Astrocyte of the cerebellum (primary cell): ENCODE measurements at regions not wholly inside any gene's neighbourhood (a gene's known extent, or its start where the extent isn't known, plus 50 kb on each side); places are given as distances from the start of the nearest gene placed in this dataset.
"Not testable (repeated sequence)": the region's sequence is repeated elsewhere in the genome, so short reads cannot be mapped to it uniquely, and the experiment has no call there.

Source experiments
- DNase-seq: peaks from one replicate; pipeline ENCODE4 v3.0.0-alpha.2; 2011; ENCODE audit warnings: low read depth
- H3K4me3 ChIP-seq: 2 replicates; pipeline ENCODE4 v1.5.1; 2011; ENCODE audit warnings: mild to moderate bottlenecking, low read depth, low read length, moderate library complexity
- in situ Hi-C: cut with HindIII; loops from 2 replicates; pipeline ENCODE4 v1.10.0; 2017; ENCODE audit warnings: low sequenced_read_pairs
- TF ChIP-seq, protein P1 (sequence below): IDR thresholded peaks from 2 replicates; pipeline ENCODE4 v1.5.1; 2012; ENCODE audit warnings: low read length, low read depth, moderate library complexity, mild to moderate bottlenecking; ENCODE audit errors: missing control alignments

GRCh38 chr1:80305466-80305865 is 1298.9 kb upstream of the ADGRL4 start:
- in situ Hi-C loops: no loop called here
- TF ChIP-seq, protein P1, sequence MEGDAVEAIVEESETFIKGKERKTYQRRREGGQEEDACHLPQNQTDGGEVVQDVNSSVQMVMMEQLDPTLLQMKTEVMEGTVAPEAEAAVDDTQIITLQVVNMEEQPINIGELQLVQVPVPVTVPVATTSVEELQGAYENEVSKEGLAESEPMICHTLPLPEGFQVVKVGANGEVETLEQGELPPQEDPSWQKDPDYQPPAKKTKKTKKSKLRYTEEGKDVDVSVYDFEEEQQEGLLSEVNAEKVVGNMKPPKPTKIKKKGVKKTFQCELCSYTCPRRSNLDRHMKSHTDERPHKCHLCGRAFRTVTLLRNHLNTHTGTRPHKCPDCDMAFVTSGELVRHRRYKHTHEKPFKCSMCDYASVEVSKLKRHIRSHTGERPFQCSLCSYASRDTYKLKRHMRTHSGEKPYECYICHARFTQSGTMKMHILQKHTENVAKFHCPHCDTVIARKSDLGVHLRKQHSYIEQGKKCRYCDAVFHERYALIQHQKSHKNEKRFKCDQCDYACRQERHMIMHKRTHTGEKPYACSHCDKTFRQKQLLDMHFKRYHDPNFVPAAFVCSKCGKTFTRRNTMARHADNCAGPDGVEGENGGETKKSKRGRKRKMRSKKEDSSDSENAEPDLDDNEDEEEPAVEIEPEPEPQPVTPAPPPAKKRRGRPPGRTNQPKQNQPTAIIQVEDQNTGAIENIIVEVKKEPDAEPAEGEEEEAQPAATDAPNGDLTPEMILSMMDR: no peak
- no peak for DNase-seq
- H3K4me3 ChIP-seq: no peak overlapping the region

GRCh38 chr1:80293818-80294217 is 1287.3 kb upstream of the ADGRL4 start:
- TF ChIP-seq, protein P1: no peak
- H3K4me3 ChIP-seq: no peak overlapping the region
- in situ Hi-C loops: no loop called here
- DNase-seq: no peak

DNA sequence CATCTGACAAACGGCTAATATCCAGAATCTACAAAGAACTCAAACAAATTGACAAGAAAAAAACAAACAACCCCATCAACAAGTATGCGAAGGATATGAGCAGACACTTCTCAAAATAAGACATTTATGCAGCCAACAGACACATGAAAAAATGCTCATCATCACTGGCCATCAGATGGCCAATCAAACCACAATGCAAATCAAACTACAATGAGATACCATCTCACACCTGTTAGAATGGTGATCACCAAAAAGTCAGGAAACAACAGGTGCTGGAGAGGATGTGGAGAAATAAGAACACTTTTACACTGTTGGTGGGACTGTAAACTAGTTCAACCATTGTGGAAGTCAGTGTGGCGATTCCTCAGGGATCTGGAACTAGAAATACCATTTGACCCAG is 1282.2 kb upstream of the ADGRL4 start:
- H3K4me3 ChIP-seq, DNase-seq, in situ Hi-C loops: not testable (repeated sequence)

GRCh38 chr1:80282536-80282935 is 1276.0 kb upstream of the ADGRL4 start:
- no peak overlapping the region for H3K4me3 ChIP-seq
- in situ Hi-C loops: no loop called here
- no peak for DNase-seq
- TF ChIP-seq, protein P1: no peak

- in situ Hi-C loops: no loop called here
- DNase-seq: no peak
- no peak overlapping the region for H3K4me3 ChIP-seq
- TF ChIP-seq, protein P1: no peak
Observed at GRCh38 chr1:80278936-80279335, 1272.4 kb upstream of the ADGRL4 start.

- in situ Hi-C loops: no loop called here
Observed at GRCh38 chr1:80274256-80274655, 1267.7 kb upstream of the ADGRL4 start.

DNA sequence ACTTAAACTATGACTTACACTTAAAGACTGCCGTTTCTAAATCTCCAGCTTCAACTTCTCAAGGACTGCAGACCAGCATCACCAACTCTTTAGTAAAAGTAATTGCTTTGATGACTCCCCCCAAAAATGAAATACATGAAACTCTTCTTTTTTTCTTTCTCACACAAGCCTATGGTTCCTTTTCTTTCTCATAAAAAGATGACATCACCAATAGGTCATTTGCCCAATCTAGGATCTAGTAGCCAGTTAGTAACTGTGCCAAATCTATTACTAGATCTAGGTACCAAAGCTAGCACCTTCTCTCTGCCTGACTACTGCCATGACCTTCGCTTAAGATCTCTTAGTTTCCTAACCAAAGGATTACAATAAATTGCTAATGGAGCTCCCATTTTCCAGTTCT is 1266.0 kb upstream of the ADGRL4 start:
- DNase-seq: no peak
- in situ Hi-C loops: no loop called here
- TF ChIP-seq, protein P1: no peak
- H3K4me3 ChIP-seq: no peak overlapping the region

More at GRCh38 chr1:80274256-80274655, 1267.7 kb upstream of the ADGRL4 start:
- TF ChIP-seq, protein P1: no peak
- no peak overlapping the region for H3K4me3 ChIP-seq
- DNase-seq: no peak
